Bronchial epithelial cell (primary cell): ENCODE measurements at regions not wholly inside any gene's neighbourhood (a gene's known extent, or its start where the extent isn't known, plus 50 kb on each side); places are given as distances from the start of the nearest gene placed in this dataset.
A peak's percentile ranks its signal among the peaks of the same experiment; 100 is the strongest.

Experiments used
- DNase-seq: peaks from one replicate; pipeline ENCODE4 v3.0.0-alpha.2; 2010; ENCODE audit warnings: low read depth
- FAIRE-seq: peaks from 2 replicates; lab custom pipeline; 2011; peaks lifted over from hg19 to GRCh38; lab: Jason Lieb, UNC
- H3K27me3 ChIP-seq: 2 replicates; pipeline ENCODE4 v1.5.1; 2011; ENCODE audit warnings: low read length; ENCODE audit not compliant: control insufficient read depth, insufficient read depth
- H3K36me3 ChIP-seq: 2 replicates; pipeline ENCODE4 v1.5.1; 2011; ENCODE audit warnings: low read length; ENCODE audit not compliant: control insufficient read depth, insufficient read depth
- H3K4me3 ChIP-seq: 2 replicates; pipeline ENCODE4 v1.5.1; 2011; ENCODE audit warnings: mild to moderate bottlenecking, low read depth, low read length, control low read depth
- TF ChIP-seq, protein P1 (sequence below): IDR thresholded peaks from 2 replicates; pipeline ENCODE4 v1.5.1; 2011; ENCODE audit warnings: mild to moderate bottlenecking, moderate library complexity, low read length, control low read depth, inconsistent platforms; ENCODE audit not compliant: insufficient read depth, severe bottlenecking

GRCh38 chr6:1227935-1228753 is 83.8 kb upstream of the FOXQ1 start:
- TF ChIP-seq, protein P1, sequence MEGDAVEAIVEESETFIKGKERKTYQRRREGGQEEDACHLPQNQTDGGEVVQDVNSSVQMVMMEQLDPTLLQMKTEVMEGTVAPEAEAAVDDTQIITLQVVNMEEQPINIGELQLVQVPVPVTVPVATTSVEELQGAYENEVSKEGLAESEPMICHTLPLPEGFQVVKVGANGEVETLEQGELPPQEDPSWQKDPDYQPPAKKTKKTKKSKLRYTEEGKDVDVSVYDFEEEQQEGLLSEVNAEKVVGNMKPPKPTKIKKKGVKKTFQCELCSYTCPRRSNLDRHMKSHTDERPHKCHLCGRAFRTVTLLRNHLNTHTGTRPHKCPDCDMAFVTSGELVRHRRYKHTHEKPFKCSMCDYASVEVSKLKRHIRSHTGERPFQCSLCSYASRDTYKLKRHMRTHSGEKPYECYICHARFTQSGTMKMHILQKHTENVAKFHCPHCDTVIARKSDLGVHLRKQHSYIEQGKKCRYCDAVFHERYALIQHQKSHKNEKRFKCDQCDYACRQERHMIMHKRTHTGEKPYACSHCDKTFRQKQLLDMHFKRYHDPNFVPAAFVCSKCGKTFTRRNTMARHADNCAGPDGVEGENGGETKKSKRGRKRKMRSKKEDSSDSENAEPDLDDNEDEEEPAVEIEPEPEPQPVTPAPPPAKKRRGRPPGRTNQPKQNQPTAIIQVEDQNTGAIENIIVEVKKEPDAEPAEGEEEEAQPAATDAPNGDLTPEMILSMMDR, result no peak
- DNase-seq (peak; percentile 69), FAIRE-seq (peak; percentile 95)
- no peaks in the 10 kb centered on the region for H3K27me3 ChIP-seq
- no peak overlapping the region for H3K4me3 ChIP-seq
- H3K36me3 ChIP-seq, result no peaks in the 10 kb centered on the region

- Histone ChIP-seq H3K27me3 (no peaks in the 10 kb centered on the region), H3K4me3 (no peak overlapping the region), H3K36me3 (no peaks in the 10 kb centered on the region)
- no peak for DNase-seq
- FAIRE-seq, result no peak
- TF ChIP-seq, protein P1, result no peak
Observed at GRCh38 chr6:1227600-1227934, 84.3 kb upstream of the FOXQ1 start.

DNA sequence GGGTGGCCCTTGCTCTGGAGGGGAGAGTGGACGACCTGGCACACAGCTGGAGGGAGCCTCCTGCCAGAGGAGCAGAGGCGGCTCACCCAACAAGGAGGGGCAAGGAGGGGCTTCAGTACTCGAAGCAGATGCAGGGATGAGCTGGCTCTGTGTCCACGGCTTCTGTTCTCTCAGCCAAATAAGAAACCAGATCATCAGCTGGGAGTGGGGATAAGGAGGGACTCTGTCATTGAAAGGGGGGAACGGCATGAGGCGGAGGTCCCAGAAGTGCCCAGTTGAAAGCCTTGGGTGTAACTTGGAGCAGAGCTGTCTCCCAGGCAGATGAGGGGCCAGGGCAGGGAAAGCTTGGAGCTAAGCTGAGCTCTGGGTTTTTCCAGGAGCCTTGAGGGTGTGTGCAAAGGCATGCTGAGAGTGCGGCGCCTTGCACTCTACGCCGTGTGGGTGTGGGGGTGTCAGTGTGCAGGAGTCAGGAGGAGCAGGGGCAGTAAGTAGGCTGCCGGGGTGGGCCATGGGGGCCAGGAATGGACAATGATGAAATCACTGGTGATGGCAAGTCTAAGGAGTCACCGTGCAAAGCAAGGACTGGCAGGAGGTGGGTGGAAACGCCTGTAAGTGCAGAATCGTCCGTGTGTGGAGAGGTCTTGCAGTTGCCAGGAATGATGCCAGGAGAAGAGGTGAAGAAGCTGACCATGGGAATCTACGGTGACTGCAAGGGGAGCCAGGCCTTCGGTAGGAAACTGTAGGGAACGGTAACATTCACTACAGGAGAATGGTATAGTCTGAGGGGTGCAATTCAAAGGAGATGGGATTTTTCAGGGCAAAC is 85.4 kb upstream of the FOXQ1 start:
- no peaks in the 10 kb centered on the region for H3K36me3 ChIP-seq
- H3K27me3 ChIP-seq, result no peaks in the 10 kb centered on the region
- FAIRE-seq (no peak), DNase-seq (no peak)
- no peak overlapping the region for H3K4me3 ChIP-seq
- TF ChIP-seq, protein P1, result no peak

- no peak overlapping the region for H3K4me3 ChIP-seq
Observed at GRCh38 chr6:1224514-1224913, 87.4 kb upstream of the FOXQ1 start.

GRCh38 chr6:1222728-1223595 is 88.9 kb upstream of the FOXQ1 start:
- Histone ChIP-seq H3K4me3 (no peak overlapping the region), H3K36me3 (no peaks in the 10 kb centered on the region), H3K27me3 (no peaks in the 10 kb centered on the region)
- FAIRE-seq, result no peak
- no peak for DNase-seq
- TF ChIP-seq, protein P1, result no peak

More at GRCh38 chr6:1224514-1224913, 87.4 kb upstream of the FOXQ1 start:
- Histone ChIP-seq H3K36me3 (no peaks in the 10 kb centered on the region), H3K27me3 (no peaks in the 10 kb centered on the region)
- TF ChIP-seq, protein P1, result no peak
- no peak for DNase-seq
- FAIRE-seq, result no peak
